ENCODE measurements at regions not wholly inside any gene's neighbourhood (a gene's known extent, or its start where the extent isn't known, plus 50 kb on each side); places are given as distances from the start of the nearest gene placed in this dataset.

DNA sequence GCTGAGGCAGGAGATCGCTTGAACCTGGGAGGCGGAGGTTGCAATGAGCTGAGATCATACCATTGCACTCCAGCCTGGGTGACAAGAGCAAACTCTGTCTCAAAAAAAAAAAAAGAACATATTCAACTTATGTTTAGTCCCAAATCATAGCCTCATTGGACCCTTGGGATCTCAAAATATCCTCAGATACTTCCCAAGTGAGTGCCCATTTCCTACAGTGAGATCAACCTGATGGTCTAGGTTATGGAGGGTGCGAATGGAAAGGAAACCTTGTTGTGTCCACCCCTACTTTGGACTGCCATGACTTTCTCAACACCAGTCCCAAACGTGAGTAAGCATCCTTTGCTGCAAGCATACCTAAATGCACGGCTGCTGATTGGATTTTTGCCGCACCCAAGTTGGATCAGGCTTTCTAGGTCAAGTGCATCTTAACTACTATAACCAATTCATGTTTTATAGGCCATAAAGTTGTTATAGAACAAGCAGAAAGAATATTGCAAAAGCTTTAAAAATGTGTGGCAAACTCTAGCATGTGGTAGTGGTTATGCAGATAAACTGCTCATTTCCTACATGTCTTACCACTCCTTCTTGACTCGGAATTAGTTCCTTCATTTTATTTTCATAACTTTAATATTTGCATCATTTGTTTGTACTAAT lies 131.2 kb downstream of the PLEKHG1 start:
- no peak for FAIRE-seq
- TF ChIP-seq TAF1 (IDR thresholded peaks at IDR 0.05; ENCODE audit: borderline replicate concordance, low read depth, low read length) (no peak), POLR2A (IDR thresholded peaks at IDR 0.05; ENCODE audit: low read depth, low read length) (no peak), POLR2AphosphoS5 (IDR thresholded peaks at IDR 0.05; ENCODE audit: low read depth, low read length) (no peak)
- DNase-seq (ENCODE audit: insufficient read length), result no peak

DNA sequence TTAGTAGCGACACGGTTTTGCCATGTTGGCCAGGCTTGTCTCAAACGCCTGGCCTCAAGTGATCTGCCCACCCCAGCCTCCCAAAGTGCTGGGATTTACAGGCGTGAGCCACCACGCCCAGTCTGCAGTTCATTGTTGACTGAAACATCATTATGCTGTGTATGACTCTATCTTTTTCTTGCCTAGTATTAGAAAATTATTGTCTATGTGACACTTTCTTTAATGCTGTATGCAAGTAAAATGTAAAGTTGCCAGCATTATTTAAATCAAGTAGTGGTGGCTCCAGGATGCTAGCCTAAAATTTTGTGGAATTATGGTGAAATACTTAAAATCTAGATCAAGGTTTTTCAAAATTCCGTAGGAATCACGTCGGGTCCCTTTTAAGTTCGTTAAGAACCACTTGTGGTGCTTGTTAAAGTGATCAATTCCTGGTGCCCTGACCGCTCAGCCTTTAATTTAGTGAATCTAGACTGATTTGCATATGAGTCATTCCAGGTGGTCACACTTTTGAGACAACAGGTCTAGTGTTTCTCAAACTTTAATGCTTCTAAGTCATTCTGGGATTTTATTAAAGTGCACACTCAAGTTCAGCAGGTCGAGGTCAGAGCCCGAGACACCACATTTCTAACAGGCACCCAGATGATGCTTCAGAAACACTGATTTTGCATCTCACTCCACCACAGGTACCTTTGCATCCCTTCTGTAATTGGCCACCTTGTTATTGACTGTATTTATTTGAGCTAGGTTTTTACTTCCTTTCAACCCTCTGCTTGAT lies 132.6 kb upstream of the MTHFD1L start:
- no peak for FAIRE-seq
- no peak for TF ChIP-seq POLR2AphosphoS5 (IDR thresholded peaks at IDR 0.05; ENCODE audit: low read depth, low read length)
- DNase-seq (ENCODE audit: insufficient read length), result no peak

DNA sequence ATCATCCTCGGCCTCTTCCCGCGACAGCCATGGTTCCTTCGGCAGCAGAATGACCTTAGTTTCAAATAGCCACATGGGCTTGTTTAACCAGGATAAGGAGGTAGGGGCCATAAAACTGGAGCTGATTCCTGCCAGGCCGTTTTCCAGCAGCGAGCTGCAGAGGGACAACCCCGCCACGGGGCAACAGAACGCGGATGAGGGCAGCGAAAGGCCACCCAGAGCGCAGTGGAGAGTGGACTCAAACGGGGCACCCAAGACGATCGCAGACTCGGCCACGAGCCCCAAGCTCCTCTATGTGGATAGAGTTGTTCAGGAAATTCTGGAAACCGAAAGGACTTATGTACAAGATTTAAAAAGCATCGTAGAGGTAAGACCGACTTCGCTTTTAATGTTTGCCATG lies 131.8 kb upstream of the MTHFD1L start:
- TF ChIP-seq POLR2AphosphoS5 (IDR thresholded peaks at IDR 0.05; ENCODE audit: low read depth, low read length) (no peak), POLR2A (IDR thresholded peaks at IDR 0.05; ENCODE audit: low read depth, low read length) (no peak), TAF1 (IDR thresholded peaks at IDR 0.05; ENCODE audit: borderline replicate concordance, low read depth, low read length) (no peak)
- DNase-seq (ENCODE audit: insufficient read length) (no peak), FAIRE-seq (no peak)

DNA sequence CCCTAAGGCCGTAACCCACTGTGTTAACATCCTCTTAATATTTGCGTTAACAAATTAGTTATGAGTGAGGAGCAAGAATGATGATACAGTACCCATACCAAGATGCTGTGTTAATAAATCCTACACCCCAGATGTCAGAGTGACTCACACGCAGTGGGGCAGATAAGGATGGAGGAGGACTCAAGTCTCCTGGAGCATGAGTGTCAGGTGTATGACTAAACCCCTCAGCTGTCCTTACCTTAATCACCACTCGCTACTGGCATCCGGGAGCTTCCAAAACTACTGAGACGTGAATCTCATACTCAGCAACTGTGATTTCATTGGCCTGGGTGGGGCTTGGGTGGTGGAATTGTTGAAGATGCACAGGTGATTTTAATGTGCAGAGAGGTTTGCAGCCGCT lies 131.3 kb upstream of the MTHFD1L start:
- DNase-seq (ENCODE audit: insufficient read length), result no peak
- TF ChIP-seq TAF1 (IDR thresholded peaks at IDR 0.05; ENCODE audit: borderline replicate concordance, low read depth, low read length) (no peak), POLR2A (IDR thresholded peaks at IDR 0.05; ENCODE audit: low read depth, low read length) (no peak), POLR2AphosphoS5 (IDR thresholded peaks at IDR 0.05; ENCODE audit: low read depth, low read length) (no peak)
- FAIRE-seq, result no peak

DNA sequence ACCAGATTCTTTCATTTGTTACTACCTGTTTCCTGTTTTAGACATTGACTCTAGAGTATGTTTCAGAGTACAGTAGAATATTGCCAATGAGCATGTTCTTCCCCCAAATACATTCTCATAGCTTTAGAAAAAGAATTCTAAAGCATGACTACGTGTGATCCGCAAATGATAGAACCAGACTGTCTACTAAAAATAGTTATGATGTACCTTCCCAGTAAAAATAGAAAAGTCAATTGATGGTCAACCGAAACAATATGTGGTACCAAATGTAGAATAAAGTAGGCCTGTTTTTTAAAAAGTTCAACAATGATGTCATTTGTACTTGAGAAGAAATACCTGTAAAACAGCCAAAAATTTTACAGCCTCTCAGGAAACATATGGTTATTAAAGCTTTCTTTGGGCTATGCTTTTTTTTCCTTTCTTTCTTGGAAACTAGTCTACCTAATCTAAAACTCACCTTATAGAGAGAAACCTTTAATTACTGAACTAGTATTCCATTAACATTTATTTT lies 130.1 kb upstream of the MTHFD1L start:
- TF ChIP-seq POLR2A (IDR thresholded peaks at IDR 0.05; ENCODE audit: low read depth, low read length) (no peak), TAF1 (IDR thresholded peaks at IDR 0.05; ENCODE audit: borderline replicate concordance, low read depth, low read length) (no peak), POLR2AphosphoS5 (IDR thresholded peaks at IDR 0.05; ENCODE audit: low read depth, low read length) (no peak)
- FAIRE-seq (no peak), DNase-seq (ENCODE audit: insufficient read length) (no peak)

DNA sequence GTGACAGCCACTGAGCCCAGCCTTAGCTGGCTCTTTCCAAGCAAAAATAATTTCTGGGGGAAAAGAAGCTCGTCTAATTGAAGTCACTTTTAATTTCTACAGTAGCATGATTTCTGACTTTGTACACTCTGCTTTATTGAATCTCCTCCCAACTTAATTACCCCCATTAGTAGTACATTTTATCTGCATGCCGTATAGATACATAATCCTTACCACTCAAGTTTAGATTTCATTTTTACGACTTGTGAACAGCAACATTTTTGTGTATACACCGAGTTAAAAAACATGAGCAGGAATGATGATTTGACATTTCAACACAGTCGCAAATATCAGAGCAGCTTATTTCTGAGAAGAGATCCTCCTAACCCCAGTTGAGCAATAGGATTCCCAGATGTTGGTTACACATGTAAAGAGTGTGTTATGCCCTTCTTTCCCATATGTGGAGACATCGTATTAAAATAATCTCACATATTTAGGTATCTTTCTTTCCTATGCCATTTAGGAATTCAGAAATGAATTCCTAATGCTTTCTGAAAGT lies 127.3 kb upstream of the MTHFD1L start:
- TF ChIP-seq POLR2AphosphoS5 (IDR thresholded peaks at IDR 0.05; ENCODE audit: low read depth, low read length) (no peak), TAF1 (IDR thresholded peaks at IDR 0.05; ENCODE audit: borderline replicate concordance, low read depth, low read length) (no peak), POLR2A (IDR thresholded peaks at IDR 0.05; ENCODE audit: low read depth, low read length) (no peak)
- FAIRE-seq (no peak), DNase-seq (ENCODE audit: insufficient read length) (no peak)

DNA sequence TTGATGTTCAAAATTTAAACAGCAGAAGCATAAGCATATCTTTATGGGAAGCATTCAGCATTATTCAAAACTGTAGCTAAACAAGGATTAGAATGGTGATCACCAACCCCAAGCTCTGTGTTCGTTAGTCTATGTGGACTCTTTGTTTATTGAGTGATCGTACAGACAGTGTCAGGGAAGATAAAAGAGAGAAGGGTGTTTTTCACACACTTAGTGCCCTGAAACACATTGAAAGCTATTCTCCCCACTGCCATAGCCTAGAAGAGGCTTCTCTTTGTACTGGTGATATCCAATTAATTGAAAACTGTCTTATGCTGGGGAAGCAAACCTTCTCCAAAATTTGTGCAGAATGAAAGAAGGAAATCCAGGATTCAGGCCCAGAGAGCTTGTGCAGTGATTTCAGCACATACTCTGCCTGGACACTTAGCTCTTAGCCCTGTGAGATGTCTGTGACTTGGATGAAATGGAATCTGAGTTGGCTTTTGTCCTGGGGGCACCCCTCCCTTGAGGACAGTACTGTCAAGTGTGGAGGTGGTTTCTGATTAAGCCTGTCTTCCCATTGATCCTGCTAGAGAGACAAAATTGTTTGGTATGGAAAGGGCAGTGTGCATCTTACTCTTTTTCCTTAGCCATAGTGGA lies 125.7 kb upstream of the MTHFD1L start:
- no peak for DNase-seq (ENCODE audit: insufficient read length)
- TF ChIP-seq POLR2A (IDR thresholded peaks at IDR 0.05; ENCODE audit: low read depth, low read length) (no peak), TAF1 (IDR thresholded peaks at IDR 0.05; ENCODE audit: borderline replicate concordance, low read depth, low read length) (no peak), POLR2AphosphoS5 (IDR thresholded peaks at IDR 0.05; ENCODE audit: low read depth, low read length) (no peak)
- no peak for FAIRE-seq

DNA sequence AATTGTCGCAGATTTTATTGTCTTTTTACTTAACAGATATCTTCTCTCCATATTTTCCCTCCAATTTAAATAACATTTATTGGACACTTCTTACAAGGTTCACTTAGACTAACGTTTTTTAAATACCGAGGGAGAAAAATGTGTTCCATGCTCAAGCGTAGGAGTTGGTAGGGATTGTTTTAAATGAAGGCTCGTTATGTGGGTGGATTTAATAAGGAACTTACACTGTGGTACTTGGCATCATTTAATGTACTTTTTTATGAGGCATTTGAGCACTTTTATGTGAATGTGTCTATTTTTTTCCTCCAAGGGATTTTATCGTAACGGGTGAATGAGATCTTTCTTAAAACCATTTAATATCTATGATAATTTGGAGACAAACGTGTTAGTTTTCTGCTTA lies 125.0 kb upstream of the MTHFD1L start:
- DNase-seq (ENCODE audit: insufficient read length), result no peak
- TF ChIP-seq POLR2AphosphoS5 (IDR thresholded peaks at IDR 0.05; ENCODE audit: low read depth, low read length) (no peak), TAF1 (IDR thresholded peaks at IDR 0.05; ENCODE audit: borderline replicate concordance, low read depth, low read length) (no peak), POLR2A (IDR thresholded peaks at IDR 0.05; ENCODE audit: low read depth, low read length) (no peak)
- FAIRE-seq, result no peak

DNA sequence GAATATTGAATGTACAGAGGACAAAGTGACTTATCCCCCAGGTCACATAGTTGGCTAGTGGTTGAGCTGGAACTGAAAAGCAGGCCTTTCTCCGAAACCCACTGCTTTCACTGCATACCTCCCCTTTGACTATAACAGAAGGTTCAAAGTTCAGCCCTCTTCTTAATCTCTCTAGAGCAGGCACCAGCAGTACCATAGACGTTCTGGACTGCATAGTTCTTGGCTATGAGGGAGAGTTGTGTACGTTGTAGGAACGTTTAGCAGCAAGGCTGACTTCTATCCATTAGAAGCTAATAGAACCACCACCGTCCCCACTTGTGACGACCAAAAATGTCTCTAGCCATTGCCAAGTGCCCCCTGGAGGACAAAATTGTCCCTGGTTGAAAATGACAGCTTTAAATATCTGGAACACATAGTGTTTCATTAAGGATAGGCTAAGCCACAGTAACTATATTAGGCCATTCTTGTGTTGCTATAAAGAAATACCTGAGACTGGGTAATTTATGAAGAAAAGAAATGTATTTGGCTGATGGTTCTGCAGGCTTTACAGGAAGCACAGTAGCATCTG lies 123.8 kb upstream of the MTHFD1L start:
- DNase-seq (ENCODE audit: insufficient read length) (no peak), FAIRE-seq (no peak)
- TF ChIP-seq POLR2A (IDR thresholded peaks at IDR 0.05; ENCODE audit: low read depth, low read length) (no peak), POLR2AphosphoS5 (IDR thresholded peaks at IDR 0.05; ENCODE audit: low read depth, low read length) (no peak), TAF1 (IDR thresholded peaks at IDR 0.05; ENCODE audit: borderline replicate concordance, low read depth, low read length) (no peak)

DNA sequence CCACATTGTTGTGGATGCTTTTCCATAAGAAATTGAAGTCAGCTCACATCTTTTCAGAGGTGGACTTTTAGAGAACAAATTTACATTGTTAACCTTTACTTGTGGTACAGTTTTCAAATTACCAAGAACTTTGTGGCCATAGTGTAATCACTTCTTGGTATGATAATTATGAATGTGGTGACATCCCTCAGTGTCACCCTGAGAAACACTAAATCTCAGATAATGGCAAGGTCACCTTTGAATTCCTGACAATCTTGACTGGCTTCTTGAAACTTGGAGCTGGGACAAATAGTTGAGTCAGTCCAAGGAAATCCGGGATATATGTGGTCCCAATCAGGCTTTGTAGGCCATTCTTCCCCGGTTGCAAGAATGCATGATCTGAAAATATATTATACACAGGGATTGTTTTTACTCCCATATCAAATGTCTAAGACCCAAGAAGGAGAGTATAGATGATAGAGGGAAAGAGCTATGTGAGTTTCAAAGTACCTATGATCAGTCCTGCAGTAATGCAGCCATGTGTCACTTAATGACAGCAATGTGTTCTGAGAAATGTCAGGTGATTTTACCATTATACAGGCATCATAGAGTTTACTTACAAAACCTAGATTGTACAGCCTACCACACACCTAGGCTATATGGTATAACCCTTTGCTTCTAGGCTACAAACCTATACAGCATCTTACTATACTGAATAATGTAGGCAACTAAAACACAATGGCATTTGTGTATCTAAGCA lies 120.8 kb upstream of the MTHFD1L start:
- no peak for FAIRE-seq
- DNase-seq (ENCODE audit: insufficient read length), result no peak
- TF ChIP-seq POLR2A (IDR thresholded peaks at IDR 0.05; ENCODE audit: low read depth, low read length) (no peak), TAF1 (IDR thresholded peaks at IDR 0.05; ENCODE audit: borderline replicate concordance, low read depth, low read length) (no peak), POLR2AphosphoS5 (IDR thresholded peaks at IDR 0.05; ENCODE audit: low read depth, low read length) (no peak)

DNA sequence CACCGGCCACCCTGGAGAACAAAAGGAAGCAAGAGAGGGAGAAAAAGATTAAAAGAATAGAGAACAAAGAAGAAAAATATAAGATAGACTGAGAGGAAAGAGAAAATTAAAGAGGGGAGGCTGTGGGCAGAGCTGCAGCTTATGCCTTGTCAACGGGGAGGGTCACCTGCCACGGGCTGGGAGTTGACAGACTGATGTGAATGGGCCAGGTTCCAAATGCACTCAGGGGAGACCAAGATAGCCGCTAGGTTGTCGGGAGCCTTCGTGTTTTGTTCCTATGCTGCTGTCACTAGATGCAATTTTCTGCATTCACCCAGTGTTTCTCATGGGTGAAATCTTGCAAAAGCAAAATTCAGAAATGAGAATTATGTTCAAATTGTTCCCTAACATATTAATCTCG lies 119.6 kb upstream of the MTHFD1L start:
- FAIRE-seq, result no peak
- TF ChIP-seq POLR2AphosphoS5 (IDR thresholded peaks at IDR 0.05; ENCODE audit: low read depth, low read length) (no peak), TAF1 (IDR thresholded peaks at IDR 0.05; ENCODE audit: borderline replicate concordance, low read depth, low read length) (no peak), POLR2A (IDR thresholded peaks at IDR 0.05; ENCODE audit: low read depth, low read length) (no peak)
- no peak for DNase-seq (ENCODE audit: insufficient read length)

All from GM12892 (cell line).